ENCODE measurements at regions not wholly inside any gene's neighbourhood (a gene's known extent, or its start where the extent isn't known, plus 50 kb on each side); places are given as distances from the start of the nearest gene placed in this dataset.

- no peaks in the 10 kb centered on the region for H3K36me3 ChIP-seq (ENCODE audit: control insufficient read depth, insufficient read depth, low read length)
- in situ Hi-C loops (cut with MboI; ENCODE audit: low sequenced_read_pairs) (no loop called here), intact Hi-C loops (cut with micrococcal nuclease) (no loop called here), dilution Hi-C loops (cut with HindIII; ENCODE audit: low sequenced_read_pairs, unreplicated experiment) (no loop called here)
- H3K79me1 ChIP-seq (ENCODE audit: low read depth in 1 of 2, low read length in 2 of 2), result no peaks in the 10 kb centered on the region
- H3K9me3 ChIP-seq (ENCODE audit: control insufficient read depth, insufficient read depth, low read length), result no peaks in the 10 kb centered on the region
- ChIA-PET POLR2A (ENCODE audit: unreplicated experiment) (no interaction called here), CTCF (no interaction called here)
- no peak overlapping the region for H3K4me3 ChIP-seq (ENCODE audit: insufficient read depth, low read depth, low read length)
- ATAC-seq (ENCODE audit: low read depth) (no peak), DNase-seq (no peak)
- WGBS, 2 experiments (ENCODE audit: extremely low coverage in 2 of 2, insufficient read length in 1 of 2), result 25% methylated on average over 1 of the region's 3 CpGs; no CpG with 5 or more reads in 1 of the 2 experiments
- H4K5ac ChIP-seq (ENCODE audit: low read depth, low read length), result no peak overlapping the region
- no TSS peak for BruUV-seq (replicated peaks)
- H3K14ac ChIP-seq (replicated peaks; ENCODE audit: low read depth, low read length), result no peak overlapping the region
- no peak overlapping the region for H3K56ac ChIP-seq (ENCODE audit: extremely low read depth, insufficient read depth, low read length)
- H2BK20ac ChIP-seq (ENCODE audit: low read depth, low read length), result no peak overlapping the region
- no peak overlapping the region for H3K9ac ChIP-seq (ENCODE audit: low read depth, low read length)
- no peak overlapping the region for H2BK5ac ChIP-seq (ENCODE audit: low read depth, low read length, poor library complexity, severe bottlenecking)
- no peak overlapping the region for H2BK120ac ChIP-seq (ENCODE audit: low read depth, low read length)
- no peak overlapping the region for H2AFZ ChIP-seq (replicated peaks; ENCODE audit: low read length, poor library complexity)
- no peak overlapping the region for H4K8ac ChIP-seq (ENCODE audit: low read depth in 2 of 2, low read length in 2 of 2)
- no peak overlapping the region for H2BK15ac ChIP-seq (ENCODE audit: low read depth, low read length)
- H3K9me1 ChIP-seq (ENCODE audit: insufficient read depth, low read length), result no peaks in the 10 kb centered on the region
- H3K4ac ChIP-seq (ENCODE audit: low read depth, low read length), result no peak overlapping the region
- no peak overlapping the region for H2AK5ac ChIP-seq (ENCODE audit: low read depth, low read length)
- H3K4me1 ChIP-seq (ENCODE audit: control insufficient read depth, insufficient read depth, low read length), result no peaks in the 10 kb centered on the region
- H3K18ac ChIP-seq (ENCODE audit: low read depth, low read length), result no peak overlapping the region
- H3K27ac ChIP-seq (ENCODE audit: insufficient read depth, low read length), result no peak overlapping the region
- H4K20me1 ChIP-seq (ENCODE audit: insufficient read depth, low read length), result no peaks in the 10 kb centered on the region
- no peaks in the 10 kb centered on the region for H3K27me3 ChIP-seq (ENCODE audit: control insufficient read depth, insufficient read depth, low read length)
- H3K4me2 ChIP-seq (ENCODE audit: low read depth, low read length), result no peak overlapping the region
- H4K91ac ChIP-seq (ENCODE audit: insufficient read depth, low read depth, low read length), result no peak overlapping the region
- no peak for TF ChIP-seq CHD1 (IDR thresholded peaks at IDR 0.05; ENCODE audit: low read depth, low read length)
- no peak for TF ChIP-seq RFX5 (IDR thresholded peaks at IDR 0.05; ENCODE audit: low read depth, low read length)
- TF ChIP-seq POLR2A (IDR thresholded peaks at IDR 0.05; ENCODE audit: low read depth, low read length), result no peak
- no peak for TF ChIP-seq RCOR1 (IDR thresholded peaks at IDR 0.05; ENCODE audit: insufficient replicate concordance, low read length)
- TF ChIP-seq USF2 (IDR thresholded peaks at IDR 0.05; ENCODE audit: low read depth, low read length), result no peak
- TF ChIP-seq SMC3 (IDR thresholded peaks at IDR 0.05; ENCODE audit: low read depth, low read length), result no peak
- no peak for TF ChIP-seq MAFK (IDR thresholded peaks at IDR 0.05; ENCODE audit: low read depth, low read length)
- TF ChIP-seq, protein P1, sequence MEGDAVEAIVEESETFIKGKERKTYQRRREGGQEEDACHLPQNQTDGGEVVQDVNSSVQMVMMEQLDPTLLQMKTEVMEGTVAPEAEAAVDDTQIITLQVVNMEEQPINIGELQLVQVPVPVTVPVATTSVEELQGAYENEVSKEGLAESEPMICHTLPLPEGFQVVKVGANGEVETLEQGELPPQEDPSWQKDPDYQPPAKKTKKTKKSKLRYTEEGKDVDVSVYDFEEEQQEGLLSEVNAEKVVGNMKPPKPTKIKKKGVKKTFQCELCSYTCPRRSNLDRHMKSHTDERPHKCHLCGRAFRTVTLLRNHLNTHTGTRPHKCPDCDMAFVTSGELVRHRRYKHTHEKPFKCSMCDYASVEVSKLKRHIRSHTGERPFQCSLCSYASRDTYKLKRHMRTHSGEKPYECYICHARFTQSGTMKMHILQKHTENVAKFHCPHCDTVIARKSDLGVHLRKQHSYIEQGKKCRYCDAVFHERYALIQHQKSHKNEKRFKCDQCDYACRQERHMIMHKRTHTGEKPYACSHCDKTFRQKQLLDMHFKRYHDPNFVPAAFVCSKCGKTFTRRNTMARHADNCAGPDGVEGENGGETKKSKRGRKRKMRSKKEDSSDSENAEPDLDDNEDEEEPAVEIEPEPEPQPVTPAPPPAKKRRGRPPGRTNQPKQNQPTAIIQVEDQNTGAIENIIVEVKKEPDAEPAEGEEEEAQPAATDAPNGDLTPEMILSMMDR (conservative IDR thresholded peaks at IDR 0.05; ENCODE audit: low read depth, low read length), result no peak
- no peak for TF ChIP-seq ELK1 (IDR thresholded peaks at IDR 0.05; ENCODE audit: borderline replicate concordance, low read depth, low read length)
- TF ChIP-seq FOS (IDR thresholded peaks at IDR 0.05; ENCODE audit: low read depth, low read length), result no peak
- TF ChIP-seq MXI1 (IDR thresholded peaks at IDR 0.05; ENCODE audit: borderline replicate concordance, low read depth, low read length), result no peak
- TF ChIP-seq CEBPB (IDR thresholded peaks at IDR 0.05; ENCODE audit: low read depth, low read length), result no peak
- TF ChIP-seq BHLHE40 (IDR thresholded peaks at IDR 0.05; ENCODE audit: low read depth, low read length), result no peak
- no peak for TF ChIP-seq MAZ (IDR thresholded peaks at IDR 0.05; ENCODE audit: borderline replicate concordance, low read depth, low read length)
- TF ChIP-seq NFE2L2 (IDR thresholded peaks at IDR 0.05; ENCODE audit: low read depth, low read length), result no peak
- no peak overlapping the region for H2AK9ac ChIP-seq (replicated peaks; ENCODE audit: low read depth, low read length, poor library complexity)
- no peak overlapping the region for H3K23ac ChIP-seq (ENCODE audit: low read depth, low read length)
Measured at GRCh38 chrX:116298956-116299355, 128.4 kb downstream of the AGTR2 start.

All from IMR-90 (cell line).